ENCODE measurements at regions not wholly inside any gene's neighbourhood (a gene's known extent, or its start where the extent isn't known, plus 50 kb on each side); places are given as distances from the start of the nearest gene placed in this dataset.

DNA sequence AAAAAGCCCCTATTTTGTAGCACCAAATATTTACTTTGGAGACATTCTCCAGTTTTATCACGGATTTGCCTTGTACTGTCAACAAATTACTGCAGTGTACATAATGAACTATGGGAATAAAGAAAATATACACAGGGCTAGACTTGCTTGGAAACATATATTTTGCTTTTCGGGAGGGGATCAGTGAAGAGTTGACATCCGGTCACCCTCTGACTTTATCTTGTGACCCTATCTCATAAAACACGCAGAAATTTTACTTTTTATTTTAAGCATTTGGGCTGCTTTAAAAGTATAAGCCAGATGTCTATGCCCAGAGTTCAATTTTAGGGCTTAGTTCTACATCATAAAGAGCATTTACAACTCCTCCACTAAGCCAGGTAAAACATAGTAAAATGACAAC lies 630.7 kb downstream of the TOX3 start:
- Mint-ChIP-seq H3K4me1 (ENCODE audit: low read depth, unreplicated experiment) (no peaks in the 10 kb centered on the region), H3K36me3 (ENCODE audit: insufficient read depth, unreplicated experiment) (no peaks in the 10 kb centered on the region), H3K27ac (ENCODE audit: unreplicated experiment) (no peak overlapping the region), H3K27me3 (ENCODE audit: unreplicated experiment) (no peaks in the 10 kb centered on the region), H3K4me3 (ENCODE audit: low read depth, unreplicated experiment) (no peak overlapping the region), H3K9me3 (ENCODE audit: low read depth, unreplicated experiment) (no peaks in the 10 kb centered on the region)
- no TSS peak for BruUV-seq (replicated peaks)
- no peak for DNase-seq
- CTCF ChIA-PET: no interaction called here
- intact Hi-C loops (cut with micrococcal nuclease; ENCODE audit: unreplicated experiment): no loop called here
- TF ChIP-seq, protein P1, sequence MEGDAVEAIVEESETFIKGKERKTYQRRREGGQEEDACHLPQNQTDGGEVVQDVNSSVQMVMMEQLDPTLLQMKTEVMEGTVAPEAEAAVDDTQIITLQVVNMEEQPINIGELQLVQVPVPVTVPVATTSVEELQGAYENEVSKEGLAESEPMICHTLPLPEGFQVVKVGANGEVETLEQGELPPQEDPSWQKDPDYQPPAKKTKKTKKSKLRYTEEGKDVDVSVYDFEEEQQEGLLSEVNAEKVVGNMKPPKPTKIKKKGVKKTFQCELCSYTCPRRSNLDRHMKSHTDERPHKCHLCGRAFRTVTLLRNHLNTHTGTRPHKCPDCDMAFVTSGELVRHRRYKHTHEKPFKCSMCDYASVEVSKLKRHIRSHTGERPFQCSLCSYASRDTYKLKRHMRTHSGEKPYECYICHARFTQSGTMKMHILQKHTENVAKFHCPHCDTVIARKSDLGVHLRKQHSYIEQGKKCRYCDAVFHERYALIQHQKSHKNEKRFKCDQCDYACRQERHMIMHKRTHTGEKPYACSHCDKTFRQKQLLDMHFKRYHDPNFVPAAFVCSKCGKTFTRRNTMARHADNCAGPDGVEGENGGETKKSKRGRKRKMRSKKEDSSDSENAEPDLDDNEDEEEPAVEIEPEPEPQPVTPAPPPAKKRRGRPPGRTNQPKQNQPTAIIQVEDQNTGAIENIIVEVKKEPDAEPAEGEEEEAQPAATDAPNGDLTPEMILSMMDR (IDR thresholded peaks at IDR 0.05; ENCODE audit: unreplicated experiment): no peak

GRCh38 chr16:51907680-51908079 lies 639.3 kb downstream of the TOX3 start:
- CTCF ChIA-PET: interaction anchor here (0.6 kb wide), 1 partner anchor 20 kb away, joined by 5 read pairs; no protein-coding TSS in a partner anchor
- H3K9me3 Mint-ChIP-seq (ENCODE audit: low read depth, unreplicated experiment): peaks cover 6% of the 10 kb centered on the region

DNA sequence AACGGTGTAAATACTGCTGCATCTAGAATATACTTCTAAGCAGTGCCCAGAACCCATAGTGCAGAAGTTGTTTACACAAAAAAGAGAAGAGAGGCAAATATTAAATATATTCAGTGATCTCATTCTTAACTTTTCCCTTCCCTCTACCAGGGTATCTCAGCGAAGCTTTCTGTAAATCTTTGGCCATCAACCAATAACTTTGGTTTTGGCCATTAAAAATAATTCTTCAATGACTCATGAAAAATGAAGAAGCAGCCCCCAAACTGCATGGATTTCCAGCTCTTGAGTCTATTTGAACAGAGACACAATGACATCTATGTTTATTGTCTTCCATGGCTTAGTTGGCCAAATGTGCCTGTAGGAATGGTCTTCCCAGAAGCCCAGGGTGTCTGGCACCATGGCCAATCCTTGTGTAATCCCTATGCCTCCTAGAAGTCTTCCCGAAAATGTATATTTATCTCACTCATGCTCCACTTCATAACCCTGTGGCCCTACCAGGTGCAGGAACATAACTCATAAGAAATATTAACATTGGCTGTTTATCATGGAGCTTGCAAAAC lies 646.6 kb downstream of the TOX3 start:
- TF ChIP-seq, protein P1 (IDR thresholded peaks at IDR 0.05; ENCODE audit: unreplicated experiment): no peak
- H3K4me1 Mint-ChIP-seq (ENCODE audit: low read depth, unreplicated experiment): no peaks in the 10 kb centered on the region
- no peaks in the 10 kb centered on the region for H3K9me3 Mint-ChIP-seq (ENCODE audit: low read depth, unreplicated experiment)
- H3K27me3 Mint-ChIP-seq (ENCODE audit: unreplicated experiment): no peaks in the 10 kb centered on the region
- BruUV-seq (replicated peaks): no TSS peak
- H3K36me3 Mint-ChIP-seq (ENCODE audit: insufficient read depth, unreplicated experiment): no peaks in the 10 kb centered on the region
- CTCF ChIA-PET: no interaction called here
- H3K27ac Mint-ChIP-seq (ENCODE audit: unreplicated experiment): no peak overlapping the region
- no peak overlapping the region for H3K4me3 Mint-ChIP-seq (ENCODE audit: low read depth, unreplicated experiment)
- DNase-seq: no peak
- intact Hi-C loops (cut with micrococcal nuclease; ENCODE audit: unreplicated experiment): no loop called here

More at GRCh38 chr16:51907680-51908079, 639.3 kb downstream of the TOX3 start:
- no peak overlapping the region for H3K27ac Mint-ChIP-seq (ENCODE audit: unreplicated experiment)
- TF ChIP-seq, protein P1 (IDR thresholded peaks at IDR 0.05; ENCODE audit: unreplicated experiment): no peak
- H3K4me3 Mint-ChIP-seq (ENCODE audit: low read depth, unreplicated experiment): no peak overlapping the region
- H3K36me3 Mint-ChIP-seq (ENCODE audit: insufficient read depth, unreplicated experiment): no peaks in the 10 kb centered on the region
- no peak for DNase-seq
- no TSS peak for BruUV-seq (replicated peaks)
- intact Hi-C loops (cut with micrococcal nuclease; ENCODE audit: unreplicated experiment): no loop called here
- H3K27me3 Mint-ChIP-seq (ENCODE audit: unreplicated experiment): no peaks in the 10 kb centered on the region
- H3K4me1 Mint-ChIP-seq (ENCODE audit: low read depth, unreplicated experiment): no peaks in the 10 kb centered on the region

- TF ChIP-seq, protein P1 (IDR thresholded peaks at IDR 0.05; ENCODE audit: unreplicated experiment): no peak
- Mint-ChIP-seq H3K4me3 (ENCODE audit: low read depth, unreplicated experiment) (no peak overlapping the region), H3K9me3 (ENCODE audit: low read depth, unreplicated experiment) (no peaks in the 10 kb centered on the region), H3K4me1 (ENCODE audit: low read depth, unreplicated experiment) (no peaks in the 10 kb centered on the region), H3K36me3 (ENCODE audit: insufficient read depth, unreplicated experiment) (no peaks in the 10 kb centered on the region), H3K27me3 (ENCODE audit: unreplicated experiment) (no peaks in the 10 kb centered on the region), H3K27ac (ENCODE audit: unreplicated experiment) (no peak overlapping the region)
- intact Hi-C loops (cut with micrococcal nuclease; ENCODE audit: unreplicated experiment): no loop called here
- CTCF ChIA-PET: no interaction called here
- no peak for DNase-seq
- BruUV-seq (replicated peaks): no TSS peak
Observed at GRCh38 chr16:51898872-51899271, 648.1 kb downstream of the TOX3 start.

Measured in Calu3 (cell line).